A673 (cell line): ENCODE measurements at regions not wholly inside any gene's neighbourhood (a gene's known extent, or its start where the extent isn't known, plus 50 kb on each side); places are given as distances from the start of the nearest gene placed in this dataset.

ENCODE experiments used
- EZH2 ChIP-seq: fragments of 200-600 bp; sonication (generic); IDR thresholded peaks from 2 replicates; pipeline ENCODE4 v1.6.1; 2017; ENCODE audit warnings: borderline replicate concordance, low read depth, mild to moderate bottlenecking, mixed read lengths, antibody characterized with exemption, low read length; ENCODE audit not compliant: poor library complexity, severe bottlenecking
- TF ChIP-seq, protein P1 (sequence below): fragments of 300-800, 200-600 bp; sonication (generic); conservative IDR thresholded peaks from 2 replicates; pipeline ENCODE4 v1.5.1; 2017; ENCODE audit warnings: low read depth, mild to moderate bottlenecking, antibody characterized with exemption, low read length, moderate library complexity, mixed read lengths

- TF ChIP-seq, protein P1, sequence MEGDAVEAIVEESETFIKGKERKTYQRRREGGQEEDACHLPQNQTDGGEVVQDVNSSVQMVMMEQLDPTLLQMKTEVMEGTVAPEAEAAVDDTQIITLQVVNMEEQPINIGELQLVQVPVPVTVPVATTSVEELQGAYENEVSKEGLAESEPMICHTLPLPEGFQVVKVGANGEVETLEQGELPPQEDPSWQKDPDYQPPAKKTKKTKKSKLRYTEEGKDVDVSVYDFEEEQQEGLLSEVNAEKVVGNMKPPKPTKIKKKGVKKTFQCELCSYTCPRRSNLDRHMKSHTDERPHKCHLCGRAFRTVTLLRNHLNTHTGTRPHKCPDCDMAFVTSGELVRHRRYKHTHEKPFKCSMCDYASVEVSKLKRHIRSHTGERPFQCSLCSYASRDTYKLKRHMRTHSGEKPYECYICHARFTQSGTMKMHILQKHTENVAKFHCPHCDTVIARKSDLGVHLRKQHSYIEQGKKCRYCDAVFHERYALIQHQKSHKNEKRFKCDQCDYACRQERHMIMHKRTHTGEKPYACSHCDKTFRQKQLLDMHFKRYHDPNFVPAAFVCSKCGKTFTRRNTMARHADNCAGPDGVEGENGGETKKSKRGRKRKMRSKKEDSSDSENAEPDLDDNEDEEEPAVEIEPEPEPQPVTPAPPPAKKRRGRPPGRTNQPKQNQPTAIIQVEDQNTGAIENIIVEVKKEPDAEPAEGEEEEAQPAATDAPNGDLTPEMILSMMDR, result no peak
- TF ChIP-seq EZH2, result no peak
Observed at GRCh38 chr9:78144008-78144381, 91.9 kb upstream of the CEP78 start.
